ENCODE measurements at regions not wholly inside any gene's neighbourhood (a gene's known extent, or its start where the extent isn't known, plus 50 kb on each side); places are given as distances from the start of the nearest gene placed in this dataset.

GRCh38 chr3:30122359-30122758 is 484.0 kb upstream of the TGFBR2 start:
- TF ChIP-seq SP1 (IDR thresholded peaks at IDR 0.05) (no peak), TARDBP (IDR thresholded peaks at IDR 0.05) (no peak)

Data from HEK293T (cell line).